DMS53 treated with DMSO at 0.1 percent for 48 hours (cell line): ENCODE measurements at regions not wholly inside any gene's neighbourhood (a gene's known extent, or its start where the extent isn't known, plus 50 kb on each side); places are given as distances from the start of the nearest gene placed in this dataset.

ENCODE experiments used
- DNase-seq: peaks from one replicate; lab custom pipeline; 2025; ENCODE audit not compliant: unreplicated experiment; lab: John Stamatoyannopoulos, UW

GRCh38 chr13:50344717-50345116 is 329.5 kb downstream of the KCNRG start:
- DNase-seq, result no peak

DNA sequence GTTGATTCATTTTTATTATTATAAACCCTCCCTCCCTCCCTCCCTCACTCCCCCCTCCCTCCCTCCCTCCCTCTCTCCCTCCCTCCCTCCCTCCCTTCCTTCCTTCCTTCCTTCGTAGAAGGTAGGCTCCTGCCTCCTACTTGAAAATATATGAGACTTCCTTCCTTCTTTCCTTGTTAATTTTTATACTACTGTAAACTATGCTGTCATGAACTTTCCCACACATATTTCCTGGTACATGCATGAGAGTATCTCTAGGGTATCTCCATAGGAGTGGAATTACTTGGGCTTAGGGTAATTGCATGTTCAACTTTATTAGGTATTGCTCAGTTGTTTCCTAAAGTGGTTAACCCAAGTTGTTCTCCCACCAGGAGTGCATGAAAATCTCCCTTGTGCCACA is 330.6 kb downstream of the KCNRG start:
- DNase-seq, result no peak

DNA sequence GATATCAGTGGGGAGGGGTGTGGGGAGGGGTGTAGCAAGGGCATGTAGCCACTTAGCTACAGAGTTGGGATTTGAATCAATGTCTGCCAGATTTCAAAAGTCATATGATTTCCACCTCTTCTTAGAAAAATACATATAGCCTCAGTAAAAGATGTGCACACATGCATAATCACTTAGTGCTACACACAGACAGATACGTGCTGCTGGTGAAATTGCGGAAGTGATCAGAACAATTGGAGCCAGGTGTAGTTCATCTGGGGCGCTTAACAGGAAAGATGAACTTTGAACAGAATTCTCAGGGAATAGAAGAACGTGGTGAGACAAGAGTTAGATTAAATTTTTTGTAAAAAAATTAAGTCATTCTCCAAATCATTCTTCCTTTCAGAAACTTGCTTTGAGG is 333.1 kb downstream of the KCNRG start:
- DNase-seq, result no peak

DNA sequence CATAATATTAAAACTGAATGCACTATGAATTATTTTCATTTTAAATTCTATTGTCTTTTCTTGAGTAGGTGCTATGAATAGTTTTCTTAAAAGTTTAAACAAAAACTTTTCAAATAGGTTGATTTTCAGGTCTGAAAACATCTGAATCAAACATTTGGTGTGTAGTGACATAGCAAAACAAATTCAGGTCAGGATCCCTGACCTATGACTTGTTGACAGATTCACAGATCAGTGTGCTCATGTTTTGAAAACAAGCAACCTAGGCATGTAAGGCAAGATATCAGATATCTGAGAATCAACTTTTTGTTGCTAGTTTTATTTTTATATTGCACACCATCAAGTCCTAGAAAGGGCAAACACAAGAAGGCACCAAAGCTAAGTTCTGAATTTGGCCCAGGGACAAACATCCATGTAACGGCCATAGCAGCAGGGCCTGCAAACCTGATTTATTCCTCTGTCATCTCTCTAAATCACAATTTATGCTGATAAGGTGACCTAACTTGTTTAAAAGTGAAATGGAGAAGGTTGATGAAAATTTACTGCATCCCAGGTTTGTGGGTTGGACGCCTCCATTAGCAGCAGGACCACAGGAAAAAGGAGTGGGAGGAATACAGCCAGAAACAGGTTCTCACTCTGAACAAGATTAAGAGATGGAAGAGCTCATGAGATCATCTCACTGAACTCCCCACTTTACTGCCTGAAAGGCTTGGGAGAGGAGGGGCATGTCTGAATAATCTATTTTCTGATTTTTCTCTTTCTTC is 337.7 kb downstream of the KCNRG start:
- DNase-seq, result no peak

GRCh38 chr13:50353651-50354415 is 338.6 kb downstream of the KCNRG start:
- DNase-seq, result no peak

- DNase-seq, result no peak
Measured at GRCh38 chr13:50355797-50356196, 340.6 kb downstream of the KCNRG start.

DNA sequence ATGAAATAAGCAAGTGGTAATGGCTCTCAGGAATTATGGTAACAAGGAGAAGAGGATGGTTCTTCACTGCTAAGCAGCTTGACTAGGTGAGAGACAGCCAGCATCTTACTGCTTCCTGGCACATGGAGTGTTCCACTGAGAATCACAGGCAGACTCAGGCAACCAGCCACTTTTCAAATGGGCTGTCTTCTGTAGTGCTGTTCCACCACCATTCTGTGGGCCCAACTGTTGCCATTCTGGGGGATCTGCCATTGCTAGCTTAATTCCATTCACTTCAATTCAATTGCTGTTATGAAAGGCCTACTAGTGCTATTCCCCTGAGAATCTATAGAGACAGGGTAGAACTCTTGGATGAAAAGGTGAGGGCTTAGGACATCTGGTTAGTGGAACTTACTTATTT is 341.9 kb downstream of the KCNRG start:
- no peak for DNase-seq

DNA sequence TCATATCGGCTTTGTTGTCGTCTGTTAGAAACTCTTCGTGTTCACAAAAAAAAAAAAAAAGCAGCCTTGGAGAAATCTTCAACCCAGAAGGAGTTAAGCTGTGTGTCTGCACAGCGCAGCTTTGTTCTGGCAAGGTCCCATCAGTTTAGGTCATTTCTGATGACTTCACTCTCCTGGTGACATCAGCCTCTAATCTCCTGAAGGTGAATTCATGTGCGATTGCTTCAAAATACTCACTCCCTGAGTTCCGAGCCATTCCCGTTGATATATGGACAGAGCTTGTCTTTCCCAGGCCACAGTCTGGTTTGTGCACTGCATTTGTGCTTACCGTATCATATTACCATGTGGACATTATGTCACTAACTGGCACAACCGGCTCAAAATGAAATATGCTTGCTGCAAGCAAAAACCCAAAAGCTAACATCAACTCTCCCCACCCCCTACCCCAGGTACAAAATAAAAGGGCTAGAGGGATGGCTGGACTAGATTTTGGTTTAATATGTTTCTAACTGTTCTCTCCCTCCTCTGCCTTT is 342.4 kb downstream of the KCNRG start:
- peak; percentile 91 for DNase-seq

DNA sequence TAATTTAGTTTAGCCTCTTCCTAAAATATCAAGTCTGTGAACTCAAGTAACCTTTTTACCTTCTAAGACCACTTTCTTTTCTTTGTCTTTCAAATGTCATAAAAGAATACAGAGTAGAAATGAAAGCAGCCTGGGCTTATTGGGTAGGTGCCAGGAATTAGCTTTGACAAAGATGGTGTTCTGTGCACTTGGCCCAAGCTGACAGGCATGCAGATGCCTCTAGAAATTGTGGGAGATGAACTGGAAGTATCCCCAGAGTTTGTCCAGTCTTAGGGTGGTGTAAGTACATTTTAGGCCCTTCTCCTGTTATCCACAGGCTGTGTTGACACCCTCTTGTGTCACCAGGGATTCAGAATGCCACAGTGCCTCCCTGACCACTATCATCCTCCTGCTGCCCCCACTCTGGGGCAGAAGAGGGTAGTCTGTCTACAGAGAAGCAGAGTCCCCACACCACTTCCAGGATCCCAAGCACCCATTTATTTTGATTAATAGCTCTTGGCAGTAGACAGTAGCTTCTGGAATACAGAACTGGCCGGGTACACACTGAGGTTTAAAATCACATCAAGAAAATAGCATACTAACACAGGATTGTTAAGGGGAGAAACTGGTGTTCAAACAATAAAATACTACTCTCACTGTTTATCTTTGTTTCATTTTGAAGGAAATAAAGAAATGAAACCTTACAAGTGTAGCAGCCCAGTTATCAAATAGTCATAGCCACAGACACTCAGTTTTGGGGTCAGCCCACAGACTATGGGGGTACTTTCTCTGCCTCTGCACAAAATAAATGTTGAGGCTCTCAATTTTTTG is 343.2 kb downstream of the KCNRG start:
- DNase-seq, result no peak

DNA sequence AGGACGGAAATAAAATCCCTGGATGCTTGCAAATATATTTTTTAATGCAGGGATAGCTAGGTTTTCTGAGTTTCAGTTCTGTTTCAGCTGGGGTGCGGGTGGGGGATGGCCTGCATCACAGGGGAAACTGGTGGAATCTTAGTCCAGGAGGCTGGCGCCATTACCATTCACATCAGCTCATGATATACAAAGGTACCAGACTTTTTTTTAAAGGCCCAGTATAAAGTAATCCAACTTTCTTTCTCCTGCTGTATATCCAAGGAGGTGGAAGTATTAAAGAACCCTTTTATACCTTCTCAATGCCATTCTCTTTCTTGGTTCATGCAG is 343.8 kb downstream of the KCNRG start:
- no peak for DNase-seq

- DNase-seq, result no peak
Measured at GRCh38 chr13:50359779-50360178, 344.5 kb downstream of the KCNRG start.

GRCh38 chr13:50360637-50361036 is 345.4 kb downstream of the KCNRG start:
- no peak for DNase-seq

DNA sequence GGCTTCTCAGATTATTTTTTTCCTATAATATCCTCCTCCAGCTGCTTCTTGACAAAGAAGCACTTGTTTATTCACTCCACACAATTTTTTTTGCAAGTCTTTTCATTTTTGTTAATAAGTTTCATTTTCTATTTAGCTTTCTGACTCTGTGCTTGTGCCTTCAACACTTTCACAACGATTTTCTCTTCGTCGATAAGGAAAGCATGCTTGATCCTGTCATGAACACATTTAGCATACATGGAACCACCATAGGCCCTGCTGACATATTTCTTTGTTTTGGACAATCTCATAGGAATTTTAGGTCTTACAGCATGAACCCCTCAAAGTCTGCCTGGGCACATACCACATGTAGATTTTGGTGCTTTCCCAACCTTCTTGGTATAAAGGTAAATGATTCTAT is 346.0 kb downstream of the KCNRG start:
- no peak for DNase-seq

- DNase-seq, result peak; percentile 77
Measured at GRCh38 chr13:50365408-50366391, 350.5 kb downstream of the KCNRG start.

GRCh38 chr13:50366488-50367174 is 351.4 kb downstream of the KCNRG start:
- no peak for DNase-seq

GRCh38 chr13:50369646-50370045 is 354.4 kb downstream of the KCNRG start:
- no peak for DNase-seq

- DNase-seq, result no peak
Measured at GRCh38 chr13:50370303-50370950, 355.2 kb downstream of the KCNRG start.

DNA sequence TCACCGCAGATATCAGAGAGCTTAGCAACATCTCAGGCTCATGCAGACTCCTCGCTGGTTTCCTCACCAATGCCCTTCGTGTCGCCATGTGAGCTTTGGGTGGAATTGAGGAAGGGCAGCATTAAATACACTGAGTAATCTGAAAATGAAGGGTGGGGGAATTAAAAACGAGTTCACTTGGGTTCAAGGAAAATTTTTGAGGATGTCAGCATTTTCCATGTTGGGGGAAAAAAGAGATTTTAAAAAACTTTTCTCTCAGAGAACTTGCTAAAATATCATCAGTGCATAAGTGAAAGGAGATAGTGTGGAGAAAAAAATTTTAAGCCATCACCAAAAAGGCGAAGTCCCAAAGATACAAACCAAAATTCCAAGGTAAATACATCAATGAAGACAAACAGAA is 359.3 kb downstream of the KCNRG start:
- no peak for DNase-seq

DNA sequence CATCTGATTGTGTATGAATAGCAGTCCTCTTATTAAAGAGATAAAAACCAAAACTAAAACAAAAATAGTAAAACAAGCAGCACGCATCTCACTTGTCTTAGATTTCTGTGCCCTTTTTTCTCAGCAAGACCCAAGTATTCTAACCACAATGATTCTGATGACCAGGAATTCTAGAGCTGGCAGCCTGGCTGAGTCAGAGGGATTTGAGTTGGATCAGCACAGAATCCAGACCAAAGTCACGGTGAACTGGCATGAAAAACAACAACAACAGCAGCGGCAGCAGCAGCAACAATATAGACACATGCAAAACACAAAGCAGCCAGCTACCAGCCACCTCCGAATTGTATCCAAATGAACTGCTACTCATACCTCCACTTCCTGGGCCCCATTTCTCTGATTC is 360.5 kb downstream of the KCNRG start:
- DNase-seq, result no peak
